HEK293 (cell line): ENCODE measurements at regions not wholly inside any gene's neighbourhood (a gene's known extent, or its start where the extent isn't known, plus 50 kb on each side); places are given as distances from the start of the nearest gene placed in this dataset.

Source experiments
- CTCF ChIA-PET: fragments of 350-600 bp; formaldehyde crosslinking; extraction: SDS; loops from one replicate; lab custom pipeline; 2021; ENCODE audit warnings: antibody characterized with exemption; lab: Yijun Ruan, JAX
- POLR2A ChIA-PET: fragments of 300-600 bp; formaldehyde crosslinking; extraction: SDS; loops from one replicate; lab custom pipeline; 2020; ENCODE audit warnings: antibody characterized with exemption, inconsistent platforms; lab: Yijun Ruan, JAX
- H3K27ac ChIP-seq: fragments of 200-500 bp; sonication (Bioruptor generic); 2 replicates; pipeline ENCODE4 v1.5.1; 2014; ENCODE audit warnings: low read depth, low read length, control low read depth, inconsistent platforms; ENCODE audit errors: extremely low read depth
- H3K36me3 ChIP-seq, 2 experiments: fragments of 200-500 bp in 1 of 2; sonication (Bioruptor generic) in 1 of 2; 1 replicate in 1 of 2; 2 replicates in 1 of 2; pipeline ENCODE4 v1.5.1; 2014 to 2017; ENCODE audit warnings: inconsistent platforms in 2 of 2, low read length in 2 of 2; ENCODE audit not compliant: control insufficient read depth in 2 of 2, insufficient read depth in 1 of 2
- H3K4me1 ChIP-seq: fragments of 200-500 bp; sonication (Bioruptor generic); 2 replicates; pipeline ENCODE4 v1.5.1; 2014; ENCODE audit warnings: mild to moderate bottlenecking, low read length, inconsistent platforms; ENCODE audit not compliant: control insufficient read depth, insufficient read depth
- H3K4me3 ChIP-seq: 2 replicates; pipeline ENCODE4 v1.5.1; 2011; ENCODE audit warnings: low read depth, mild to moderate bottlenecking, control low read depth, low read length, moderate library complexity
- H3K9me3 ChIP-seq: fragments of 200-500 bp; sonication (Bioruptor generic); 2 replicates; pipeline ENCODE4 v1.5.1; 2014; ENCODE audit warnings: low read depth, low read length, inconsistent platforms; ENCODE audit not compliant: control insufficient read depth, insufficient read depth
- HOXA7 ChIP-seq: sonication (generic); formaldehyde crosslinking; IDR thresholded peaks from 2 replicates; pipeline ENCODE4 v1.8.1; 2022; ENCODE audit warnings: missing genetic modification reagents, borderline replicate concordance
- KLF7 ChIP-seq: fragments of 450-650 bp; formaldehyde crosslinking; IDR thresholded peaks from 2 replicates; pipeline ENCODE4 v1.5.1; 2016; ENCODE audit warnings: missing biosample characterization, missing genetic modification characterization, borderline replicate concordance
- KLF9 ChIP-seq: fragments of 450-650 bp; formaldehyde crosslinking; IDR thresholded peaks from 2 replicates; pipeline ENCODE4 v1.5.1; 2016; ENCODE audit warnings: missing biosample characterization, missing genetic modification characterization, low read depth
- WT1 ChIP-seq: fragments of 450-650 bp; formaldehyde crosslinking; IDR thresholded peaks from 2 replicates; pipeline ENCODE4 v1.5.1; 2016; ENCODE audit warnings: missing biosample characterization, missing genetic modification characterization
- YY1 ChIP-seq: fragments of 450-650 bp; formaldehyde crosslinking; IDR thresholded peaks from 2 replicates; pipeline ENCODE4 v1.5.1; 2018; ENCODE audit warnings: missing biosample characterization, missing genetic modification characterization
- ZBTB7A ChIP-seq: fragments of 450-650 bp; formaldehyde crosslinking; IDR thresholded peaks from 2 replicates; pipeline ENCODE4 v1.5.1; 2016; ENCODE audit warnings: low read depth, missing biosample characterization, missing genetic modification characterization
- ZFP37 ChIP-seq: fragments of 450-650 bp; formaldehyde crosslinking; IDR thresholded peaks from 2 replicates; pipeline ENCODE4 v1.5.1; 2016; ENCODE audit warnings: missing biosample characterization, missing genetic modification characterization
- ZNF157 ChIP-seq: fragments of 450-650 bp; formaldehyde crosslinking; IDR thresholded peaks from 2 replicates; pipeline ENCODE4 v1.5.1; 2016; ENCODE audit warnings: missing biosample characterization, missing genetic modification characterization
- ZNF175 ChIP-seq: fragments of 450-650 bp; formaldehyde crosslinking; IDR thresholded peaks from 2 replicates; pipeline ENCODE4 v1.5.1; 2016; ENCODE audit warnings: missing biosample characterization, missing genetic modification characterization
- ZNF19 ChIP-seq: fragments of 450-650 bp; formaldehyde crosslinking; IDR thresholded peaks from 2 replicates; pipeline ENCODE4; 2016; ENCODE audit warnings: missing biosample characterization, missing genetic modification characterization, low read depth
- ZNF214 ChIP-seq: fragments of 450-650 bp; formaldehyde crosslinking; IDR thresholded peaks from 2 replicates; pipeline ENCODE4 v1.5.1; 2017; ENCODE audit warnings: missing biosample characterization, mild to moderate bottlenecking, missing genetic modification characterization, borderline replicate concordance
- ZNF26 ChIP-seq: fragments of 450-650 bp; formaldehyde crosslinking; IDR thresholded peaks from 2 replicates; pipeline ENCODE4 v1.5.1; 2016; ENCODE audit warnings: missing biosample characterization, missing genetic modification characterization
- ZNF266 ChIP-seq: fragments of 450-650 bp; formaldehyde crosslinking; IDR thresholded peaks from 2 replicates; pipeline ENCODE4 v1.5.1; 2016; ENCODE audit warnings: missing biosample characterization, missing genetic modification characterization, low read depth
- ZNF76 ChIP-seq: fragments of 450-650 bp; formaldehyde crosslinking; IDR thresholded peaks from 2 replicates; pipeline ENCODE4; 2016; ENCODE audit warnings: low read depth, missing biosample characterization, missing genetic modification characterization, borderline replicate concordance
- ZNF768 ChIP-seq: fragments of 450-650 bp; formaldehyde crosslinking; IDR thresholded peaks from 2 replicates; pipeline ENCODE4 v1.5.1; 2018; ENCODE audit warnings: missing biosample characterization, mild to moderate bottlenecking, missing genetic modification characterization
- ZNF785 ChIP-seq: fragments of 450-650 bp; formaldehyde crosslinking; IDR thresholded peaks from 2 replicates; pipeline ENCODE4 v1.5.1; 2016; ENCODE audit warnings: missing biosample characterization, missing genetic modification characterization
- ZNF830 ChIP-seq: fragments of 450-650 bp; IDR thresholded peaks from 2 replicates; pipeline ENCODE4 v1.5.0; 2018; ENCODE audit warnings: missing biosample characterization, missing genetic modification characterization, low read depth, mild to moderate bottlenecking, moderate library complexity
- ZXDB ChIP-seq: fragments of 450-650 bp; formaldehyde crosslinking; IDR thresholded peaks from 2 replicates; pipeline ENCODE4 v1.5.1; 2016; ENCODE audit warnings: missing biosample characterization, missing genetic modification characterization
- TF ChIP-seq, protein P1 (sequence below): fragments of 450-650 bp; formaldehyde crosslinking; IDR thresholded peaks from 2 replicates; pipeline ENCODE4 v1.5.1; 2017; ENCODE audit warnings: missing biosample characterization, missing genetic modification characterization
- TF ChIP-seq, protein P2 (sequence below): fragments of 450-650 bp; formaldehyde crosslinking; IDR thresholded peaks from 2 replicates; pipeline ENCODE4 v1.5.1; 2016; ENCODE audit warnings: missing biosample characterization, missing genetic modification characterization

DNA sequence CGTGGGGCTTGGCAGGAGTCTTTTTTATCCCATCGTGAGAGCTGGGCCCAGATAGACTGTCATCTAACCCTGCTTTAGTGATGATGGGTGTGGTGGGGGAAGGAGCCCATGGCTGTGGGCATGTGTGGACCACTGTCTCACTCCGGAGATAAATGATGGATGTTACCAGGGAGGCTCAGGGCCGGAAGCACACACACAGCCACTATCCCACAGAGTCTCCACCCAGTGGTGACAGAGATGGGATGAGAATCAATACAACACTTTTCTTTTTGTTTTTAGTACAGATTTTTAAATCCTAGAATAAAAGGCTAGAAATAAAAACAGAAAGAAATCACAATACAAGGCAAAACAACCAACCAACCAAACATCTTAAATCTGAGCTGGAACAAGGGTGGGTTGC lies 233.4 kb downstream of the SOX11 start (continued):
- TF ChIP-seq ZFP37 (tag by site-specific recombination) (no peak), ZNF214 (tag by site-specific recombination) (no peak), KLF7 (tag by site-specific recombination) (no peak), ZNF26 (no peak), KLF9 (no peak), ZNF785 (tag by site-specific recombination) (no peak), ZNF76 (no peak), ZNF768 (tag by site-specific recombination) (no peak)
- TF ChIP-seq, protein P1, sequence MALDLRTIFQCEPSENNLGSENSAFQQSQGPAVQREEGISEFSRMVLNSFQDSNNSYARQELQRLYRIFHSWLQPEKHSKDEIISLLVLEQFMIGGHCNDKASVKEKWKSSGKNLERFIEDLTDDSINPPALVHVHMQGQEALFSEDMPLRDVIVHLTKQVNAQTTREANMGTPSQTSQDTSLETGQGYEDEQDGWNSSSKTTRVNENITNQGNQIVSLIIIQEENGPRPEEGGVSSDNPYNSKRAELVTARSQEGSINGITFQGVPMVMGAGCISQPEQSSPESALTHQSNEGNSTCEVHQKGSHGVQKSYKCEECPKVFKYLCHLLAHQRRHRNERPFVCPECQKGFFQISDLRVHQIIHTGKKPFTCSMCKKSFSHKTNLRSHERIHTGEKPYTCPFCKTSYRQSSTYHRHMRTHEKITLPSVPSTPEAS (tag by site-specific recombination) = no peak

- H3K9me3 ChIP-seq = no peaks in the 10 kb centered on the region
- no peak overlapping the region for H3K4me3 ChIP-seq
- ChIA-PET CTCF (no interaction called here), POLR2A (no interaction called here)
- no peak overlapping the region for H3K27ac ChIP-seq
- no peaks in the 10 kb centered on the region for H3K4me1 ChIP-seq
- no peaks in the 10 kb centered on the region for H3K36me3 ChIP-seq
- TF ChIP-seq ZXDB (tag by site-specific recombination) (no peak), ZNF19 (tag by site-specific recombination) (no peak), ZNF266 (no peak), ZNF157 (tag by site-specific recombination) (no peak), HOXA7 (CRISPR knock-in tag) (no peak), ZBTB7A (no peak)
Measured at GRCh38 chr2:5926871-5927512, 234.8 kb downstream of the SOX11 start.

DNA sequence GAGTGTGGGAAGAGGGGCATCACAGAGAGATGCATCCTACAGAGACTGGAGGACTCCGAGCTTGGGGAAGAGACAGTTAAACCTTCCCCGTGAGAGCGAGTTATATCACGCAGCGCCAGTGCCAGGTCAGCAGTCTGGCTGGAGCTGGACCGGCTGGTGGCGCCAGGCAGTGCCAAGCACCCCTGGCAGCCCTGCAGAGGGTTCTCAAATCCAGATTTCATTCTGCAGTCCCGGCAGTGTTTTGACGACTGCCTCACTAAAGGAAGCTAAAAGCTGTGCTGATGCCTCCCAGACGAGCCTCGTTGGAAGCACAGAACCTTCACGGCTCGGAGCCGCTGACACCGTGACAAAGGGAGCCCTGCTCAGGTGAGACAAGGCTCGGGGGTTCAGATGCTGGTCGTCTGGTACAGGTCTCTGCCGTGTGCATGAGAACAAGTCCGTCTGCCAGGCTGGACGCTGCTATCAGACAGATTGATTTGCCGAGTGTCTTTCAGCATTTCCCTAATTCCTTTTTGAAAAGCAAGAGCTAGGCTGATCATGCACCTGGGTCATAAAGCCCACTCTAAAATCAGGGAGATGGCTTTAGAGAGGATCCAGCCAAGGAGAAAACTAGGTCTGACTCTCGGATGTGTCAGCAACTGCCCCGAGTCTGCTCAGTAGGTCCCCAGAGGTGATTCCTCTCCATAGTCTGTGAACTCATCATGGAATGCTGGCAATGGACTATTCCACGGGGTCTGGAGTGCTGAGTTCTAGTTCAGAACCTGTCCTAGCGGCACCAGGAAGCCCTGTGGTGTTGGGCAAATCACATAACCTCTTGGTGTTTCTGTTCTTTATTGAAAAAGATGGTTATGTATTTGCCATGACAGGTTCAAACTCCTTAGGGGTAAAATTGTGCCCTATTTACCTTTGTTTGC lies 240.6 kb downstream of the SOX11 start:
- Histone ChIP-seq H3K36me3 (no peaks in the 10 kb centered on the region), H3K4me3 (no peak overlapping the region), H3K4me1 (no peaks in the 10 kb centered on the region), H3K27ac (no peak overlapping the region), H3K9me3 (no peaks in the 10 kb centered on the region)
- ChIA-PET CTCF (interaction anchor here (0.6 kb wide), 1 partner anchor 466 kb away, joined by 3 read pairs; no protein-coding TSS in a partner anchor), POLR2A (no interaction called here)
- TF ChIP-seq YY1 = no peak
- TF ChIP-seq, protein P2, sequence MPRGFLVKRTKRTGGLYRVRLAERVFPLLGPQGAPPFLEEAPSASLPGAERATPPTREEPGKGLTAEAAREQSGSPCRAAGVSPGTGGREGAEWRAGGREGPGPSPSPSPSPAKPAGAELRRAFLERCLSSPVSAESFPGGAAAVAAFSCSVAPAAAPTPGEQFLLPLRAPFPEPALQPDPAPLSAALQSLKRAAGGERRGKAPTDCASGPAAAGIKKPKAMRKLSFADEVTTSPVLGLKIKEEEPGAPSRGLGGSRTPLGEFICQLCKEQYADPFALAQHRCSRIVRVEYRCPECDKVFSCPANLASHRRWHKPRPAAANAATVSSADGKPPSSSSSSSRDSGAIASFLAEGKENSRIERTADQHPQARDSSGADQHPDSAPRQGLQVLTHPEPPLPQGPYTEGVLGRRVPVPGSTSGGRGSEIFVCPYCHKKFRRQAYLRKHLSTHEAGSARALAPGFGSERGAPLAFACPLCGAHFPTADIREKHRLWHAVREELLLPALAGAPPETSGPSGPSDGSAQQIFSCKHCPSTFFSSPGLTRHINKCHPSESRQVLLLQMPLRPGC (tag by site-specific recombination) = no peak
- TF ChIP-seq WT1 (tag by site-specific recombination) = no peak
- no peak for TF ChIP-seq ZNF175
- no peak for TF ChIP-seq ZNF830 (tag by site-specific recombination)
